ENCODE measurements at regions not wholly inside any gene's neighbourhood (a gene's known extent, or its start where the extent isn't known, plus 50 kb on each side); places are given as distances from the start of the nearest gene placed in this dataset.

GRCh38 chr2:220134756-220135534 lies 507.5 kb downstream of the SLC4A3 start:
- peaks cover 11% of the 10 kb centered on the region for H3K36me3 Mint-ChIP-seq (ENCODE audit: low read depth)
- peaks cover 11% of the 10 kb centered on the region for H3K9me3 Mint-ChIP-seq
- TF ChIP-seq, protein P1, sequence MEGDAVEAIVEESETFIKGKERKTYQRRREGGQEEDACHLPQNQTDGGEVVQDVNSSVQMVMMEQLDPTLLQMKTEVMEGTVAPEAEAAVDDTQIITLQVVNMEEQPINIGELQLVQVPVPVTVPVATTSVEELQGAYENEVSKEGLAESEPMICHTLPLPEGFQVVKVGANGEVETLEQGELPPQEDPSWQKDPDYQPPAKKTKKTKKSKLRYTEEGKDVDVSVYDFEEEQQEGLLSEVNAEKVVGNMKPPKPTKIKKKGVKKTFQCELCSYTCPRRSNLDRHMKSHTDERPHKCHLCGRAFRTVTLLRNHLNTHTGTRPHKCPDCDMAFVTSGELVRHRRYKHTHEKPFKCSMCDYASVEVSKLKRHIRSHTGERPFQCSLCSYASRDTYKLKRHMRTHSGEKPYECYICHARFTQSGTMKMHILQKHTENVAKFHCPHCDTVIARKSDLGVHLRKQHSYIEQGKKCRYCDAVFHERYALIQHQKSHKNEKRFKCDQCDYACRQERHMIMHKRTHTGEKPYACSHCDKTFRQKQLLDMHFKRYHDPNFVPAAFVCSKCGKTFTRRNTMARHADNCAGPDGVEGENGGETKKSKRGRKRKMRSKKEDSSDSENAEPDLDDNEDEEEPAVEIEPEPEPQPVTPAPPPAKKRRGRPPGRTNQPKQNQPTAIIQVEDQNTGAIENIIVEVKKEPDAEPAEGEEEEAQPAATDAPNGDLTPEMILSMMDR (conservative IDR thresholded peaks at IDR 0.05), result no peak
- no peaks in the 10 kb centered on the region for H3K27me3 Mint-ChIP-seq (ENCODE audit: low read depth)
- no peaks in the 10 kb centered on the region for H3K4me1 Mint-ChIP-seq
- no peak for DNase-seq (ENCODE audit: low read depth, low spot score)
- H3K4me3 Mint-ChIP-seq, result no peak overlapping the region
- no peak overlapping the region for H3K27ac Mint-ChIP-seq (ENCODE audit: unreplicated experiment)

GRCh38 chr2:220143336-220143735 lies 515.9 kb downstream of the SLC4A3 start:
- no peak overlapping the region for H3K4me3 Mint-ChIP-seq
- no peaks in the 10 kb centered on the region for H3K4me1 Mint-ChIP-seq
- H3K27me3 Mint-ChIP-seq (ENCODE audit: low read depth), result no peaks in the 10 kb centered on the region
- peaks cover 22% of the 10 kb centered on the region for H3K9me3 Mint-ChIP-seq
- H3K36me3 Mint-ChIP-seq (ENCODE audit: low read depth), result peaks cover 7% of the 10 kb centered on the region
- no peak overlapping the region for H3K27ac Mint-ChIP-seq (ENCODE audit: unreplicated experiment)
- no peak for DNase-seq (ENCODE audit: low read depth, low spot score)
- TF ChIP-seq, protein P1 (conservative IDR thresholded peaks at IDR 0.05), result no peak

DNA sequence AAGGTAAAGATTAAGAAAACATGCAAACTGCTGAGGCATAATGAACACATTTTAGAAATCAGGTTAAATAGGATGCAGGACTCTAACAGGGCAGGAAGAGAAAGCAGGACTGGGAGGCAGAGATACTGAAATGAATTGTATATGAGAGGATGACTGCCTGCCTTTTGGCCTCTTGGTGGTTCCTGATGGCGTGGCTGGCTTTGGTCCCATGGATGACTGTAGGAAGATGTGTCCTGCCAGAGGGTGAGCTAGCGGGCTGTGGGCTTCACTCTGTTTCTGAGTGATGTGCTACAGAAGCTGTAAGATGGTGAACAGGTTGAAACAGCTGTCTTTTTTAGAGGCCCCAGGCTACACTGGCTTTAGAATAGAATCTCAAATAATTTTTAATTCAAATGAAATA lies 517.0 kb downstream of the SLC4A3 start:
- Mint-ChIP-seq H3K4me3 (no peak overlapping the region), H3K4me1 (no peaks in the 10 kb centered on the region), H3K27me3 (ENCODE audit: low read depth) (no peaks in the 10 kb centered on the region), H3K27ac (ENCODE audit: unreplicated experiment) (no peak overlapping the region), H3K9me3 (peaks cover 22% of the 10 kb centered on the region), H3K36me3 (ENCODE audit: low read depth) (peaks cover 7% of the 10 kb centered on the region)
- TF ChIP-seq, protein P1 (conservative IDR thresholded peaks at IDR 0.05), result no peak
- no peak for DNase-seq (ENCODE audit: low read depth, low spot score)

DNA sequence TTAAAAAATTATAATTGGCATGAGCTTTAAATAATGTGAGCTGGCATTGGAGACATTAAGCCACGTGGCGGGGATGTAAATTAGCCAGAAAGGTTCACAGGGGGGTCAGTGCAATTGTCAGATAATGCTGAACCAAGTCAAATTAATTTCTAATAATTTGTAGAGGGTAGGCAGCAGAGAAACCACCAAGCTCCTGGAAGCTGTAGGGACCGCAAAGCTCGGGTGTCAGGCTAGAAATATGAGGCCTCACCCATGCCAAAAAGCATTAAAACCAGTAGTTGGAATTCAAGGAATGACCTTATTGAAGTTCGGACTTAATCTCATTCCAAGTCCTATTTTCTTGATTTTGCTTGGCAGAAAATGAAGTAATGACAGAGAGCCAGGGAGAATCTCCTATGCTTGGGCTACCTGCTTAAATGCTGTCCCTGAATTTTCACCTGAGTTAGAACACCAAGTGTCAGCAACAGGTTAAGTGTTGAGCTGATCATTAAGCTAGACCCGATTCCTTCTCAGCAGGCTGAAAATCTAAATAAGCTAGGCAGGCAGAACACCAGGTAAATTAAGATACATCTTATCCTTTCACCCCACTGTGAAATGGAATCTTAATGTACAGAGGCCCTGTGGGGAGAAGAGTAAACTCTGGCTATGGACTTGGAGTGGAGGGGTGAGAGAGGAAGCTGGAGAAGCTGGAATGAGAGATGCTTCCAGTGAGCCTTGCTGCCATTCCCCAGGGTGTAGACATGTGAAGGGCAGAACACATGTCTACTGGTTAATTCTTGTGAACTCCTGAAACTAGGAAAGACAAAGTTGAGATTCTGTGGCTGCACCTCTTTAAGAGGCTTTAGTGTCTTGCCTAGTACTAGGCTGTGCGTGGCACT lies 520.0 kb downstream of the SLC4A3 start:
- Mint-ChIP-seq H3K9me3 (peaks cover 9% of the 10 kb centered on the region), H3K27me3 (ENCODE audit: low read depth) (no peaks in the 10 kb centered on the region), H3K4me1 (peaks cover 2% of the 10 kb centered on the region), H3K27ac (ENCODE audit: unreplicated experiment) (no peak overlapping the region), H3K4me3 (no peak overlapping the region), H3K36me3 (ENCODE audit: low read depth) (peaks cover 4% of the 10 kb centered on the region)
- no peak for DNase-seq (ENCODE audit: low read depth, low spot score)
- TF ChIP-seq, protein P1 (conservative IDR thresholded peaks at IDR 0.05), result no peak

- H3K27ac Mint-ChIP-seq (ENCODE audit: unreplicated experiment), result no peak overlapping the region
- H3K9me3 Mint-ChIP-seq, result peaks cover 2% of the 10 kb centered on the region
- H3K36me3 Mint-ChIP-seq (ENCODE audit: low read depth), result no peaks in the 10 kb centered on the region
- peaks cover 4% of the 10 kb centered on the region for H3K4me1 Mint-ChIP-seq
- TF ChIP-seq, protein P1 (conservative IDR thresholded peaks at IDR 0.05), result no peak
- no peak overlapping the region for H3K4me3 Mint-ChIP-seq
- H3K27me3 Mint-ChIP-seq (ENCODE audit: low read depth), result no peaks in the 10 kb centered on the region
- DNase-seq (ENCODE audit: low read depth, low spot score), result no peak
Measured at GRCh38 chr2:220148471-220149248, 521.2 kb downstream of the SLC4A3 start.
